NOMO-1 treated with DMSO at 0.1 percent for 48 hours (cell line): ENCODE measurements at regions not wholly inside any gene's neighbourhood (a gene's known extent, or its start where the extent isn't known, plus 50 kb on each side); places are given as distances from the start of the nearest gene placed in this dataset.

Experiments
- DNase-seq: peaks from one replicate; lab custom pipeline; 2025; ENCODE audit not compliant: unreplicated experiment; lab: John Stamatoyannopoulos, UW

DNA sequence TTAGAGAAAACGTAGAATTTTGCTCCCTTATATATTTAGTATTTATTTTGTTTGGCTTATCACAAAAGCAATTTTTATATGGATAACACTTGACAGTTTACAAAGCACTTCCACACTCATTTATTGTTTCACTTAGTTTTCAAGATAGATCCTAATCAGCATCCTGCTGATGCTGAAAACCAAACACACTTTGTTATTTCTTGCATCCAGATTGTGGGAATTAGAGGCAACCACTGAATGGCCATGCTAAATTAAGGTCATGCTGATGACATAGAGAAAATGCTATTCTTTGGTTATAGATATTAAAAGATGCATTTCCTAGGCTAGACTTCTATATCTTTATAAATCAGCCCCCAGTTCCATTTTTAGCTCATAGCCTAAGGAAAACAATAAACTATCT is 474.1 kb upstream of the KCNMB2 start:
- no peak for DNase-seq

DNA sequence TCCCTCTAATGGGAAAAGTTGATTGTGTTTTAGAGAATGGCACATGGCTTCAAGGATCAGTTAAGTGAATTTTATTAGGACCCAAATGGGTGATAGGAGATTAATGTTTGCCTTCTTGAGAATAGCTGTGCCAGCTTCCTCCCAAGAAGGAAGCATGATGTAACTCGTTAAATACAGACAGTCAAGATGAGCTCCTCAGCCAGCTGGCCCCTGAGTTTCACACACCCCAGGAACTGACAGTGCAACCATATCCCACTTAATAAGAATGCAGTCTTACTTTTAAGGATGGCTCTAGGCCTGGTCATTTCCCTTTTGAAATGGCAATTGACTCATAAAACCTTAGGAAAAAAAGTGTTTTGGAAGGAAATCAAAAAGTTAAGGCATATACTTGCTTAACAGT is 472.8 kb upstream of the KCNMB2 start:
- peak; percentile 35 for DNase-seq

DNA sequence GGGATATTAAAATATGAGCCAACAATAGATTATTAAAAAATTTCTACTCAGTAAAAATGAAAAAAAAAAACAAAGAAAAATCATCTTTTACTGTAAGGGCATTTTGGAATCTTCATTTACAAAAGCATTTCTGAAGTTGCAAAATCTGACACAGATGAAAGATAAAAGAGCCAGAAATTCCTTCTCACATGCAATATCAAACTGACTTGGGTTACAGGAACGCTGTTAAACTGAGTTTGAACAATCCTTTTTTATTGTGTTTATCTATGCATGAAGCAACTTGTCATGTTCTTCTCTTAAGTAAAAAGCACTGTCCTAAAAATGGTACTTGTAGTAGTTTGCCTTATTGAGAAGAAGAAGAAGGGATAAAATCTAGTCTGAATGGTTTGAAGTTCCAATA is 468.5 kb upstream of the KCNMB2 start:
- no peak for DNase-seq

DNA sequence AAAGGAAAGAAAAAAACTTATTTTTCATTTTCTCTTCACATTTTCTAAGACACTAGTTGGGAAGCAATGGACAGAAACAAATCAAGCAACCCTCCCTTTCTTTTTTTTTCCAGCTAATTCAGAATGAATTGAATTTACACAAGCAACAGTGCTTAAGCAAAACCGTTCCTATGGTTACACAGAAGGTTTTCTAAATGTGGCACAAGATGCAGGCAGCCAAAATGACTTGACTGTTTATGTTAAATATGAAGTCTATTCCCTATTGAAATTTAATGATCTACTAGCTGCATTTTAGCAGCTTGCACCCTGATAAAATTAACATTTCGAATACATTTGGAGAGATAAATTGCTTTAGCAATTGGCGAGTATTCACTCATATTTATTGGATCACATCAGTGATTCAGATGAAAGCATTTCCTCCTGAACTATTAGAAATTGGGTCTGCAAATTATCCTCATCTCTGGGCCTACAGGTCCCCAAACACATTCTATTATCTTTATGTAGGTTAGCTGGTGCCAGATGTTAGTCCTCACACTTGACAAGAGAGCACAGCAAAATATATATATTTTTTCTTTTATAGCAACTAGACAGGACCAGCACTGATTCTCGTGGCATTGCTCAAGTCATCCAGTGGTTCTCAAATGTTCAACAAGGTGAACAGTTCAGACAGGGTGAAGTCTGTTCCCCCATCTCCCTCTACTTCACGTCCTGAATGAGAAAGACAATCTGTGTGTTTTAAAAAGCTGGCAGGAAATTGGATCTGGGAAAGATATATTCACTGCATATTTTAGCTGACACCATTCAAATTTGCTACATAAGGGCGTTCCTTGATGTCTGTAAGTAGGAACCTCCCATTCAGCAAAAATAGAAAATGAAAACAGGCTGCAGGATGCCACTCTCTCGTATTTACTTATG is 463.6 kb upstream of the KCNMB2 start:
- no peak for DNase-seq

DNA sequence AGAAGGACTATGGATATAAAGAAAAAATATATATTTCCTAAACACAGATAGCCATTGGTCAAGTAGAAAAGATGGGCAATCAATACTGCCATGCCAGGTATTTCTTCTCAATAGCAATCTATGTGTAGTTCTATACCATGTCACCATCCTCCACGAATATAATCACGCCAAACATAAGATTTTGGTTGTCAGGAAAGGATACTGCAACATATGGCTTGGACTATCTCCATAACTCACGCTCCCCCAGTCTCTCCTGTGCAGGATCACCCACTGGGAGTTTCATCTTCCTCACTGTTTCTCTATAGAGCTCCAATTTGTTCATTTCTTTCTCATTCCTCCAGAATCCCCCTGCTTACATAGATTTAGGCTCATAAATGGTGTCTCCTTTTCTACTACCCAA is 462.9 kb upstream of the KCNMB2 start:
- DNase-seq: no peak

DNA sequence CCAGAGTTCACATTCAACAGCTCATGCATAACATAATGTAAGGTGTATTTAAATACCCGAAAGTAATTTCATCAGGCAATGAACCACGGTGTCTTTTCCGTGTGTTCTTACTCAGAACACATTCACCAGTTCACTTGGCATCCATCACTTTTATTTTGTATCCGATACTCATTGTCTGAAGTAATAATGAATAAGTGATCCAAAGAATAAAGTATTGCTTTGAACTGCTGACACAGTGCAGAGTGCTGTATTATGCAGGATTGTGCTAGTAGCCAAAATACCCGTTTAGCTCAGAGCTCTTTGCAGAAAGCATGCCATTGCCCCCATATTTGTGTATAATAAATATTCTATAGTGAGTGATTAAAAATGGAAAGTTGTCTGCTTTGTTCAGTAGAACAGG is 460.9 kb upstream of the KCNMB2 start:
- no peak for DNase-seq

DNA sequence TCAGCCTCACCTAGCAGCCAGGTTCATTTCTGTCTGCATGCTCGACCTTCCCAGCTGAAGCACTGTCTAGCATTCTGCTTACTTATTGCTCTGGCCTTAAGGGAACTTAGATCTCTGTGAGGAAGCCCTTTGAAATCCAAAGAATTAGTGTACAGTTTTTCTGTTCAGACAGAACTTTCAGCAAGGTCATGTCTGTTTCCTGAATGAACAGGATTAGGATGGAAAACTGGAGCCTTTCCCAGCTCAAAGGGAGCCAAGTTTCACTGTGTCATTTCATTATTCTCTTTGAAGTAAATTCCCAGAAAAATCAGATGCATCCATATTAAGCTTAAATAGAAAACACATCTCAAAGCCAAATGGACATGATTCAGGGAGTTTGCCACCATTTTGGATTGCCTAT is 457.3 kb upstream of the KCNMB2 start:
- no peak for DNase-seq

DNA sequence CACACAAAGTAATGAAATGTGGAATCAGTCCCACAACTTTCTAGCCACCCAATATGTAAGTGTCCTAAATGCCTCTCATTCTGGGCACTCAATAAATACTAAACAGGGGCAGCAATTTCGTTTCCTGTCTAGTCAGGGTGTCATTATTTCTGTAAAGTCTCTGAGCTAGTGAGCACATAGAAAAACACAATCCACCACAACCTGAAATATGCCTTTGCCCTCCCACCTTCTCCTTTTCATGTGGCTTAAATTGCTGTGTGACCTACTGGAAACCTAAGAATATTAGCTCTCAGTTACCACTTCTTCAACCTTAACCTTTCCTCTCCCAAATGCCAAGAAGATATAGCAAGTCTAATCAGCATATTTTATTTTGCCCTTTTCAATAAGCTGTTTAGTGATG is 456.3 kb upstream of the KCNMB2 start:
- DNase-seq: peak; percentile 10

DNA sequence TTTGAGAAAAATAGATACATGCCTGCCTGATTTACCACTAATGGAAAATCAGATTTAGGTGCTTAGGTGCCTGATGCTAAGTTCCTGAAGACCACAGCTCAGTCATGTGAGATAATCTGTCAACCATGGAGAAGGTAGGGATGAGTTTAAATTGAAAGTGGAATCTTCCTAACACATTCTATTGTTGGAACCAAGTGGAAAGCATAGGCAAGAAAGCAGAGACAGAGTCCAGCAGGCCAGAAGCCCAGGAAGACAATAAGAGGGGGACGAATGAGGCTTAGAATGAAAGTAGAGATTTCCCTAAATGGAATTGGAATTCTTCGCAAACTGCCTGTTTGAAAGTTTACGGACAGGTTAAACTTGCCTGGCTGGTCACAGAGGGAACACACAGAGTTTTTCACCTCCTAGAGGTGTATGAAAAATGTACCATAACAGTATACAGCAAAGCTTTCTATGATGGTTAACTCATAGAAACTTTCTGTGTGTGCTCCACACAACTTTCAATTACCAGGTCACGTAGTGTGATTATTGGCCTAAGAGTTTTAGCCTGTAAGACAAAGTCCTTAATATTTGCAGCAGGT is 453.8 kb upstream of the KCNMB2 start:
- no peak for DNase-seq

DNA sequence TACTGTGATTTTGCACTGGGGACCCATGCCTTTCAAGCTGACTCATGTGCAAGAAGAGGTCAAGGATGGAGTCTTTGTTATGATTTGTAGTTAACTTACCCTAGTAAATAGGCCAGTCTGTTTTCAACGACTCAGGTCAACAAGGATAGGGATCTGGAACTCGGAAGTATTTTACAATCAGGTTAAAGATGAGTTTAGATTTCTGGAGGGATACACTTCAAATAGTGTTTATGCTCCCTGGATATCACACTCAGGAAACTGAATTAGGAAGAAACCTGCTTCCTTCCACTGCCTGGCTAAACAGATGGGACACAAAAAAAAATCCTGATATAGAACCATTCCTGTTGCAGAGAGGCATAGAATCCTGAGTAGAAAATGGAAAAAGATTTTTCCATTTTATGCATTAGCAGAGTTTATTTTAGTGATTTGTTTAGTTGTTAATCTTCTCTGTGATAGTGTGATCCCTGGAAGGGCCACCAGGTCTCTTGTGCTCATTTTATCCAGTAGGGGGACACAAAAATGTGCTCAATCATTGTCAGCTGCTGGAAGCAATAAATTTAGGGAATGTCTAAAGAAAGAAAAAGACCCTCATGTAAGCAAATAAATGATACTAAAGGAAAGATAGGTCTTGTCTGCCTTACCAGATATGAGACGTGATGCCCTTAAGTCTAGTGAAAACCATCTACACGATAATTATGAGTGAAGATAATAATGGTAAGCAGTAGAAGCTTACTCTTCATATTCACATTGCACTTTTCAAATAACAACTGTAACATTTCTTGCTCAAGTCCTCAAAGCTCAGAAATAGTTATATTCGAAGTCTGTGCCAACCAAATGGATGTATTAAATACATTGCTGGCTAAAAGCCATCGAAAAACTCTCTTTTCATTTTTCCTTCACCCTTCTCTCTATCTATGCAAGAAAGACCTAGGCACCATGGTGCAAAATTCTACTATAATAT is 452.1 kb upstream of the KCNMB2 start:
- DNase-seq: no peak

DNA sequence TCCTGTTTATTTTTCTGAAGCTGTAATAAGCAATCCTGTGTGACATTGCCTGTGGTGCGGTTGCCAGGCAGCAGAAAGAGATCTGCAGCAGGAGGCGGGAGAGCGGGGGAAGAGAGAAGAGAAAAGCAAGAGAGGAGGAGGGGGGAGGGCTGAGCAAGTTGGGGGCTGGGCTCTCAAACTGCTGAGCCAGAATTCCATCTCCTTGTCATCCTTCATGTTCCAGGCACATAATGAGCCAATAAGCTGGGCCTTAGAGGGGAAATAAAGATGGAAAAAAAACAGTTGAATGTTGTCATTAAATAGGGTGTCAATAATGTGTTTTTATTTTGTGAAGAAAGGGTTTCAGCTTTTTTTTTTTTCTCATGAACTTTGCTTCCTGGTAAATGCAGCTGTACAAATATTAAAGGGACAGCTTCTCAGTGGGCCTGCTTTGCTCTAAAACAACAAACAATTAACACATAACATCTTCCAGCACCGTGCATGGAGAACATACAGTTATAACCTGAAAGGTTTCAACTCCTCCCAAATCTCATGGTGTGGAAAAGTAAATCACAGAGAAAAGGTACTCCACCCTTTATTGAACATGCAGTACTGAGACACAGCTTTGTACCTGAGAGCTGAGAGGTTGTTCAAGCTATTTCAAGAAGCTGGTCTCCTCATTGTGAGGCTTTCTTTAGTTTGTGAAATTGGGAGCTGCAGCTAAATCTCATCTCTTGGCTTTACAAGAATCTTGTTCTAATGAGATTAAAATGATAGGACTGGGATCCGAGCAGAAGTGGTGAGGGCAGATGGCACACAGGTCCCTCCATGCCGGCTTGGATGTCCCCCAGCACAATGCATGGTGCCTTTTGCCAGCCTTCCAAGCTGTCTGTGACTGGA is 451.1 kb upstream of the KCNMB2 start:
- no peak for DNase-seq

DNA sequence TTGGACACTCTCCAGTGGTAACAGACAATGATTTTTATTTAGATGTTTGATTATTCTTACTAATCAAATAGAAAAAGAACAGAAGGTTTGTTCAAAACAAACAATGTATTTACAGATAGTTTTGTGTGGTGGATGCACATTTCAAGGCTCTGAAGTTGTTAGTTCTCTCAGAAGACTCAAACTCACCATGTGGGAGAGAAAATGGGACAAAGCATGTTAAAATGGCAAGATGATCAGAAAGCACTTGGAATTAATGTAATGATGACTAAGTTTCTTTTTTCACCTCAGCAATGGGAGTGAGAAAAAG is 450.5 kb upstream of the KCNMB2 start:
- DNase-seq: no peak

DNA sequence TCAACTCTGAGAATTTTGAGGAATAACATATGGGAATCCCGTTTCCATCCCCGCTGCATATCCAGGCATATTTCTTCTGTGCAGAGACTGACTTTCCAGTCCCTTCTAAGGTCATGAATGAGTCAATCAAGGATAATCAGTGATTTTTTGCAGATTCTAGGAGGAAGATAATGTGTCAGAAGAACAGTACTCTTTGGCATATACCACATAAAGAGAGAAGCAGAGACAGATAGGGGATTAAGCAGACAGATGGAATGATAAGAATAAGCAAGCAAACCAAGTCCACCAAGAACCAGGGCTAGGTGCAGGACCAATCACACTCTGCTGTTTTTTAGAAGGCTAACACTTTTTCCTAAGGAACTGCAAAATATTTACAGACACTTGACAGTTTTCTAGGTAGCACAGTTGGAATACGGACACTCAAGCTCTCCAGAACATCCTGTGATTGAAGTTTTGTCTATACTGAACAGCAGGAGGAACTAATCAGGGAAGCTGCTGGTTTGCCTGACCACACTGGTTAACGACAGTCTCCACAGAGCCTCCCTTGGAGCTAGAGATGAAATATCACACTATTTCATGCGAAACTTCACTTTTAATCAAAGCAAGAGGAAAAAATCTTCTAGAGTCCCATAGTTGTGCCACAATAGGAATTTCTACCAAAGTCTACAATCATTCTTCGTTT is 450.0 kb upstream of the KCNMB2 start:
- DNase-seq: peak; percentile 44

DNA sequence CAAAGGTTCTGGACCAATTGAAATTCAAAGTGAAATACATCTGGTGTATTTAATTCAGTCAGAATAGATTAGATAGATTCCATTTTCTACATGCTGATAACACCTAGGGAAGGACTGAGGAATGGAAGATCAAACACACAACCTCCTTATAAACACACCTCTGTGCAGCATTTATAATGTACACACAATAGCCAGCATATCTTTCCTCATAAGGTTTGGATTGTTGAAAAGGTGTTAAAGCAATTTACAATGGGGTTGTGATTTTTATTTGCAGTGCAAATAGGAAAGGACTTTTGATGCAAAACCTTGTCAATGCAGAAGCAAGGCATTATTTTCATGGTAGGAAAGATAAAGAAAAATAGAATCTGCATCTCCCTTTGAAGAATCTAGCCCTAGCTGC is 448.9 kb upstream of the KCNMB2 start:
- DNase-seq: no peak

DNA sequence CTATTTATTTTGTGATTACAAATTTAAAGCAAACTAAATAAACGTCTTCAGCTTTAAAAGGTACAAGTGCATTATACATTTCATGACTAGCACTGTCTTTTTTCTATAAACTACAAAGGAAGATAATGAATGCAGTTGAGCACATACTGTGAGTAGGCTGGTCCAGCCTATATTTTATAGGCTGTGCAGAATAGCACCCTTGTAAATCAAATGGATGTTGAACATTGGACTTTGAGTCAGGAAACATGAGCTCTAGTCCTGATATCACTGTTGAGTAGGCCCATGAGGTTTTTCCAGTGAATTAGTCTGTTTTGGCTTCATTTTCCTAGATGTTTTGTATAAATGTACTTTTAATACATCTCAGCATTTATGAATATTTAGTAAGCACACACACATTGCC is 447.3 kb upstream of the KCNMB2 start:
- no peak for DNase-seq

DNA sequence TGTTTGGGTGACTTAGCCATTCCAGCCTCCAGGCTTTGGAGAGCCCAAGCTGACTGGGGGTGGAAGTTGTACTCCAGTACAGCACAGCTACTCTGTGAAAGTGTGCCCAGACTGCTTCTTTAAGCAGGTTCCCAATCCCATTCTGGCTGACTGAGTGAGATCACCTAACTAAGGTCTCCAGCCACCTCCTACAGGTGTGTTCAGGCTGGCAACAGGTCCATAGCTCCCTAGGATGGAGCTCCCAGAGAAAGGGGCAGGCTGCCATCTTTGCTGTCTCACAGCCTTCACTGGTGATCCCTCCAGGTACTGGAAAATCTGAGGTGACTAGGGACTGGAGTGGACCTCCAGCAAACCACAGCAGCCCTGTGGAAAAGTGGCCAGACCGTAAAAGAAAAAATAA is 445.3 kb upstream of the KCNMB2 start:
- DNase-seq: no peak

DNA sequence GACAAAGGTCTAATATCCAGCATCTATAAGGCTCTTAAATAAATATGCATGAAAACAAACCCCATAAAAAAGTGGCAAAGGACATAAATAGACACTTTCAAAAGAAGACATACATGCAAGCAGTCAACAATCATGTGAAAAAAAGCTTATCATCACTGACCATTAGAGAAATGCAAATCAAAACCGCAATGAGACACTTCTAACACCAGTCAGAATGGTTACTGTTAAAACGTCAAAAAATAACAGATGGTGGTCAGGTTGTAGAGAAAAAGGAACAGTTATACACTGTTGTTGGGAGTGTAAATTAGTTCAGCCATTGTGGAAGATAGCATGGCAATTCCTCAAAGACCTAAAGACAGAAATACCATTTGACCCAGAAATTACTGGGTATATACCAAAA is 440.7 kb upstream of the KCNMB2 start:
- no peak for DNase-seq

DNA sequence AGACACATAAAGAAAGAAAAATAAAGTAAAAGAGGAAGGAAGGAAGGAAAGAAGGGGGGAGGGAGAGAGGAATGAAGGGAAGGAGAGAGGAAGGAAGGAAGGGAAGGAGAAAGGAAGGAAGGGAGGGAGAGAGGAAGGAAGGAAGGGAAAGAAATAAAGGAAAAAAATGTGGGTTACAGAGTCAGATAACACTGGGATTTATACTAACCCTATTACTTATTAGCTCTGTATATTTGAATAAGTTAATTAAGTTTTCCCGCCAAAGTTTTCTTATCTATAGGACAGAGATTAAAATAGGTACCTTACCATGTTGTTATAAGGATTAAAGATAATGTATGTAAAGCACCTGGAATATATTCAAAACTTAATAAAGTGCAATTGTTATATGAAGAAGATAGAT is 439.3 kb upstream of the KCNMB2 start:
- no peak for DNase-seq

DNA sequence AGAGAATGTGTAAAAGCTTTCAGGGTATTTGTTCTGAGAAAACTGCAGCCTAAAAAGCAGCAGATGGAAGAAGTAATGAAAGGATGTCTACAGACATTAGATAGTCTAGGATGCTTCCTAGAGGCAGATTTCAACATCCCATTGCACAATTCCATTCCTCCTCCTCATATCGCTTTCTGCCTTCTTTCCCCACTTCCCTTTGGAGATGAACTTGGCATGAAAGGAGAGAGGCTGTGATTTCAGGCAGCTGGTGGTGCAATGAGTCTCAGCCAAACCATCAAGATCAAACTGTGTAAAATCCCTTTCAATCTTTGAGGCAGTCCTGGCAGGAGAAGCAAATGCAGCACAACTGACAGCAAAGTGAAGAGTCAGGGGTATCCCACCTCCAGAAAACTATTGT is 438.7 kb upstream of the KCNMB2 start:
- no peak for DNase-seq

DNA sequence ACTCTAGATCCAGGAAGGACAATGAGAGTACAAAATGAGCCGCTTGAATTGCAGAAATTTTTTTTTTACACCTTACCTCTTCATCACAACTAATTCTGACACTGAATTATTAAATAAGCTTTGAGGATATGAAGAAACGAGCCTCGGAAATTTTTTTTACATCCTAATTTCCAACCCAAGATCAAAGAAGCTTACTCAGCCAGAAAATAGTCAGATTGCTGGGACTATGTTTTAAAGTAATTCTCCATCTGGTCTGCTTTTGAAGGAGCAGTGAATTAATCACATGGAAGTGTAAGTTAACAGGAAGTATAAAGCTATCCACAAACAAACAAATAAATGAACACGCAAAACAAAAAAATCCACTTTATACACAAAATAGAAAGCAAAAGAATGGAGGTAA is 437.0 kb upstream of the KCNMB2 start:
- DNase-seq: no peak
